GM12873 (cell line): ENCODE measurements at regions not wholly inside any gene's neighbourhood (a gene's known extent, or its start where the extent isn't known, plus 50 kb on each side); places are given as distances from the start of the nearest gene placed in this dataset.

Experiments
- TF ChIP-seq, protein P1 (sequence below): IDR thresholded peaks from 2 replicates; pipeline ENCODE4 v1.5.1; 2012; ENCODE audit warnings: low read depth, mild to moderate bottlenecking, moderate library complexity, low read length, control low read depth; ENCODE audit not compliant: insufficient read depth; ENCODE audit errors: missing control alignments

DNA sequence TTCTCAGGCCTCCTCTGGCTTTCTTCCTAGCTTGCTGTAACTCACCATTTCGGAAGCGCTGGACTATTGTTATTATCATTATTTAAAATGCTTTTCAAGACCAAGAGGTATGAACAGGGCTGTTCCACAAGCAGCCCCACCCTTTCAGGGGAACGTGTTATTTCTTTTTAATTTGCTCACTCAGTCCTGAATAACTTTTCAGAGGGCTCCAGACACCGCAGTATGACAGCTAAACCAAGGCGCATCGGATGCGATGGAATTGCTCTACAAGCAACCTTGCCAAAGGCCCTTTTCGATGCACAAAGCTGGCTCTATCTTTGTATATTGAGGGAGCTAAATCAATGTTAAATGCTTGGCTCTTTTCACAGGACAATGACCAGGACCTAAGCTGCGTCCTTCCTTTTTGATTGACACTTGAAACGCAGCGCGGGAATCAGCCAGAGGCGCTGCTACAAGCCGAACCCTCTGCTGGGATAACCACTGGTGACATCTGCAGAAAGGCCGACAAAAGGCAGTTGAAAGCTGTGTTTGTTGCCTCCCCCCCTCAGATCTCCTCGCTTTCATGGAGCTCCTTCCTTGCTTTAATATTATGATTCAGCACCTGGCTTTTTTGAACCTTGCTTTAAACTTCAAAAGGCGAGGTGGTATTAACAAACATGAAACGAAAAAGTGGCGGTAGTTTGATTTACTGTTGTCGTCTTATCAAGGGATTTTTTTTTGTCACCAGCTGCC is 204.7 kb upstream of the PROX1 start:
- TF ChIP-seq, protein P1, sequence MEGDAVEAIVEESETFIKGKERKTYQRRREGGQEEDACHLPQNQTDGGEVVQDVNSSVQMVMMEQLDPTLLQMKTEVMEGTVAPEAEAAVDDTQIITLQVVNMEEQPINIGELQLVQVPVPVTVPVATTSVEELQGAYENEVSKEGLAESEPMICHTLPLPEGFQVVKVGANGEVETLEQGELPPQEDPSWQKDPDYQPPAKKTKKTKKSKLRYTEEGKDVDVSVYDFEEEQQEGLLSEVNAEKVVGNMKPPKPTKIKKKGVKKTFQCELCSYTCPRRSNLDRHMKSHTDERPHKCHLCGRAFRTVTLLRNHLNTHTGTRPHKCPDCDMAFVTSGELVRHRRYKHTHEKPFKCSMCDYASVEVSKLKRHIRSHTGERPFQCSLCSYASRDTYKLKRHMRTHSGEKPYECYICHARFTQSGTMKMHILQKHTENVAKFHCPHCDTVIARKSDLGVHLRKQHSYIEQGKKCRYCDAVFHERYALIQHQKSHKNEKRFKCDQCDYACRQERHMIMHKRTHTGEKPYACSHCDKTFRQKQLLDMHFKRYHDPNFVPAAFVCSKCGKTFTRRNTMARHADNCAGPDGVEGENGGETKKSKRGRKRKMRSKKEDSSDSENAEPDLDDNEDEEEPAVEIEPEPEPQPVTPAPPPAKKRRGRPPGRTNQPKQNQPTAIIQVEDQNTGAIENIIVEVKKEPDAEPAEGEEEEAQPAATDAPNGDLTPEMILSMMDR = no peak

DNA sequence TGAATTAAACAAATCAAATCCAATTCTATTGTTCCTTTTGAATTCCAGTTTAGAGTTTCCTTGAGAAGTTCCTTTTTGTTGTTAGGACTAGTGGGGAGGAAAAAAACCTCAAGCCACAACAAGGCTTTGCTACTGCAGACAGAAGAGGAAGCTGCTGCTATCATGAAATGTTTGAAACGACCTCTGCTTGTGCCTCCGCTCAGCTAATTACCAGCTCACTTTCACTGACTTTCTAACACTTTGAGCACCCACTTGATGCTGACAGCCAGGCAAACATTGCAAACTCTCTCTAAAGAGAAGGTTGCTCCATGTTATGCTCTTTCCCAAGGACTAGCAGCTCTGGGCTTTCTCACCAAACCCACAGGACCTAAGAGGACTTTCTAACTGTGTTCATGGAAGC is 203.9 kb upstream of the PROX1 start:
- TF ChIP-seq, protein P1 = no peak

DNA sequence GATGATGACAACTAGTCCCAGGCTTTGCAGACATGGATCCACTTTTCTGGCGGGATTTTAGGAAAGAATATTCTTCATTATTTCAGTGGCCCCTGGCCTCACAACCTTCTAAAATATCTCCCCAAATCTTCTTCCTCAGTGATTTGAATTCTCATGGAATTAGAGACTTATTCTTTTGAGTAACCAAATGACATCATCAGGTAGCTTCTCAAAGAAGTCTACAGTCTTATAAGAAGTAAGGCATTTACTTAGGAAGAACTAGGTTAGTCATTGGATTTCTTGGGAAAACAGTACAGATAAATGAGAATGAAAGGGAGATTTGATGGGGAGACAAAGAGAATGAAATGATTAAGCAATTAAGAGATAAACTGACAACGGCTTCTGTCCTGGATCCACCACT is 201.1 kb upstream of the PROX1 start:
- TF ChIP-seq, protein P1 = no peak

DNA sequence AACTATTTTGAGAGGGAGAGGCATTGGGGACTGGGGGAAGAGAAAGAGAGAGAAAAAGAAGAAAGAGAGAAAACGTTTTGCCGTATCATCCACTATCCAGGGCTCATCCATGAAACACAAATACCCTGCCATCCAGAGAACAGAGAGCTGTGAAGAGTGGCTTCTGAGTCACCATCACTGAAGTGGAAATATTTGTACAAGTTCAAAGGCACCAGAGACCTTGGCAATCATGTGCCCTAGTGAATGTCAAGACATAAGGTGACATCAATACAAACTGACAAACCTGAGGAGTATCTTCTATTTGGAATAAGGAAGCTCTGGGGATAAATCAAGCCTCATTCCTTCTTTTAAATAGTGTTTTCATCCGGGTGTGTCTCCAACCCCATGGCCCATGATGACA is 197.2 kb upstream of the PROX1 start:
- TF ChIP-seq, protein P1 = no peak

DNA sequence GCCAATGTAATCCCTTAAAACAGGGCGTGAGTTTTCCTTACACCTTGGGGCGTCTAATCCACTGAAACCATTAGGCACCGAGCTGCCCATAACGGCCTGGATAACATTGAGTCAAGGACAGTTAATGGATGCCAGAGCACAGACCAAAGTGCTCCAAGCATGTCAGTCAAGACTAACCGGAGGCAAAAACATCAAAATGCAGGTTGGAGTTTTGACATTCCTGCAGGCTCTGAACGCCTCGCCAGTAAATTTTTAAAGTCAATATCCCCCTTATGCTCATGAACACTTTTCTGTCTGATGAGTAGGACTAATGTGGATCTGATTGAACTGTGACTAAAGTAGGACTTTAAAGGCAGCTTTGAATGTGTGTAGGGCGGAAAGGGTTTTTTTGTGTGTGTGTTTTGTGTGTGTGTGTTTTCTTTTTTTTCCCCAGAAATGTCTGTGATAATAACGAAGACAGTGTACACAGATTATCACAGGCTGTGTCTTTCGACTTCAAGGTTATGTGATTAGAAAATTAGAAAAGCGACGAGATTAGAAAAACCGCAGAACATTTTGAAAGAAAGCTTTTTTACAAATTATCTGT is 194.2 kb upstream of the PROX1 start:
- TF ChIP-seq, protein P1 = no peak

DNA sequence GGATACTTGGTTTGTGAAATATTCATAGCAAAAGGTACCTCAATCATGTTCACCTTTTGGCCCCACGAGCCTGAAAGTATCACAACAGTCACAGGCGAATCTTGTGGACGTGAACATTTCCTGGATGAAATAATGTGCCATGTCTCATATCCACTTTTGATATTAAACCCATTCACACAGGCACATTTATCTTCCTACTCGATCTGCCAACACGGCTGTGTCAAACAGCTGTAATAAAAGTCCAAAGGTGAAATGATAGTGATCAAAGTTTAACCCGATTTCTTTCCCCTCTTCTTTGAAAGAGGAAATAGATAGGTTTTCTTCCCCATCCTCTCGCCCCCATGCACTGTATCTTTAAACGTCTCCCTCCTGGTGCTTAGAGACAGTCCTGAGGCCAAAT is 191.2 kb upstream of the PROX1 start:
- TF ChIP-seq, protein P1 = no peak

DNA sequence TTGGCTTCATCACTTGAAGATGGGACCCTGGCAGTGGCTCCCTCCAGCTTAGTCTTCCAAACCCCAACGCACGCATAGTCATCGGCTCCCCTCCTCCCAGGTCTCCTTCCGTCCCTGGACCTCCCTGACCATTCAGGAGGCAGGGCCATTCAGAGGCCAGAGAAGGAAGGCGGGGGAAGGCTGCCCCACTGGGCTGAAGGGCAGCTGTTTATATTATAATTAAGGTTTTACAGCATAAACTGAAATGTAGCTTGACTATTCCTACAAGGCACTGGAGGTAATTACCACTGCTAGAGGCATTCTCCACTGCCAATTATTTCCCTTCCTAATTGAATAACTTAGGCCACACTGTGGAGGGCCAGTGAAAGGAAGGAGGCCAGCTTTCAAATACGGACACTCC is 170.6 kb upstream of the PROX1 start:
- TF ChIP-seq, protein P1 = no peak
